ENCODE measurements at regions not wholly inside any gene's neighbourhood (a gene's known extent, or its start where the extent isn't known, plus 50 kb on each side); places are given as distances from the start of the nearest gene placed in this dataset.

DNA sequence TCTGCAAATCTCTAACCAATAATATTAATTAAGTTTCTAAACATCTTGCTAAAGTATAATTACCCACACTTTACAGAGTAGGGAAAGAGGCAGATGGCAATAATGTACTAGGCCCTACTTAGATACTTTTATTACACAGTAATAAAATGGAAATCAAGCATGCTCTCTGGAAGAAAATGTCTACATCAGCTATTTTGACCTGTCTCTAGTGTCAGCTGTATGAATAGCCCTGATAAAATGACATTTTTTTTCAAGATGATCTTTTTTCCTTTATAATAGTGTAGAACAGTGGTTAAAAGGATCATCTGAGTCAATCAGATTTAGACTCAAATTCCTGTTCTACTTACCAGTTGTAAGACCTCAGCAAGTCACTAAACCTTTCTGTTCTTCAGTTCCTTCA lies 397.3 kb downstream of the GRB14 start:
- H3K36me3 ChIP-seq (ENCODE audit: control insufficient read depth in 3 of 3, insufficient read depth in 2 of 3, low read depth in 1 of 3, low read length in 3 of 3), result no peaks in the 10 kb centered on the region
- no peaks in the 10 kb centered on the region for H3K27me3 ChIP-seq (ENCODE audit: control insufficient read depth in 3 of 3, insufficient read depth in 3 of 3, low read length in 3 of 3)
- H3K4me3 ChIP-seq (ENCODE audit: low read depth in 1 of 3, low read length in 3 of 3), result no peak overlapping the region
- DNase-seq, result no peak
- no peaks in the 10 kb centered on the region for H3K4me1 ChIP-seq (ENCODE audit: control insufficient read depth in 3 of 3, insufficient read depth in 2 of 3, low read depth in 1 of 3, low read length in 2 of 3)
- no peak overlapping the region for H3K27ac ChIP-seq (ENCODE audit: low read depth in 1 of 3, low read length in 2 of 3)
- H3K9me3 ChIP-seq (ENCODE audit: control insufficient read depth in 2 of 2, insufficient read depth in 1 of 2, low read depth in 1 of 2, low read length in 1 of 2), result no peaks in the 10 kb centered on the region
- FAIRE-seq, result no peak

- no peak for DNase-seq
- no peak for FAIRE-seq
- H3K4me1 ChIP-seq (ENCODE audit: control insufficient read depth in 3 of 3, insufficient read depth in 2 of 3, low read depth in 1 of 3, low read length in 2 of 3), result no peaks in the 10 kb centered on the region
- no peaks in the 10 kb centered on the region for H3K36me3 ChIP-seq (ENCODE audit: control insufficient read depth in 3 of 3, insufficient read depth in 2 of 3, low read depth in 1 of 3, low read length in 3 of 3)
- WGBS, 3 donors, result 73 to 76% (median 74%) methylated on average over 2 of the region's 2 CpGs
- no peak overlapping the region for H3K27ac ChIP-seq (ENCODE audit: low read depth in 1 of 3, low read length in 2 of 3)
- H3K4me3 ChIP-seq (ENCODE audit: low read depth in 1 of 3, low read length in 3 of 3), result no peak overlapping the region
- no peaks in the 10 kb centered on the region for H3K27me3 ChIP-seq (ENCODE audit: control insufficient read depth in 3 of 3, insufficient read depth in 3 of 3, low read length in 3 of 3)
- no peaks in the 10 kb centered on the region for H3K9me3 ChIP-seq (ENCODE audit: control insufficient read depth in 2 of 2, insufficient read depth in 1 of 2, low read depth in 1 of 2, low read length in 1 of 2)
Observed at GRCh38 chr2:164221473-164221872, 399.8 kb downstream of the GRB14 start.

GRCh38 chr2:164220265-164220664 lies 401.0 kb downstream of the GRB14 start:
- no peaks in the 10 kb centered on the region for H3K4me1 ChIP-seq (ENCODE audit: control insufficient read depth in 3 of 3, insufficient read depth in 2 of 3, low read depth in 1 of 3, low read length in 2 of 3)

DNA sequence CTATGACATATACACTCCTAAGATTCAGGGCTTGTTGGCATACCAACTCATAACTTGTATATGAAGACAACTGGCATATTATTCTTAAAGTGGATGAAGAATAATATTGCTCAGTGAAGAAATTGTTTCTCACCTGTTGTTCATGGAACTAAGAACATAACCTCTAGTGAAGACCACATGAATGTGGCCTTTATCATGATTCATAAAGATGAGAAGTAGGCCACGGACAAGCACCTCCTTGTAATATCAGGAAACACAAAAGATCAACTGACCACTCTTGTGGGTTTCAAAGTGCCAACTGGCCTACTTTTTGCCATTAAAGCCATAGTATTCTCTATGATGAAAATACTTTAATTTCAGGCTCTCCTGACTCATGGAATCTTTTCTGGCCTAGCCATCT lies 407.4 kb downstream of the GRB14 start:
- 74 to 80% (median 76%) methylated on average over 1 of the region's 1 CpG for WGBS, 3 donors
- H3K27me3 ChIP-seq (ENCODE audit: control insufficient read depth in 3 of 3, insufficient read depth in 3 of 3, low read length in 3 of 3), result no peaks in the 10 kb centered on the region
- no peak overlapping the region for H3K4me3 ChIP-seq (ENCODE audit: low read depth in 1 of 3, low read length in 3 of 3)
- no peaks in the 10 kb centered on the region for H3K4me1 ChIP-seq (ENCODE audit: control insufficient read depth in 3 of 3, insufficient read depth in 2 of 3, low read depth in 1 of 3, low read length in 2 of 3)
- DNase-seq, result no peak
- H3K27ac ChIP-seq (ENCODE audit: low read depth in 1 of 3, low read length in 2 of 3), result no peak overlapping the region
- no peak for FAIRE-seq
- H3K36me3 ChIP-seq (ENCODE audit: control insufficient read depth in 3 of 3, insufficient read depth in 2 of 3, low read depth in 1 of 3, low read length in 3 of 3), result no peaks in the 10 kb centered on the region
- no peaks in the 10 kb centered on the region for H3K9me3 ChIP-seq (ENCODE audit: control insufficient read depth in 2 of 2, insufficient read depth in 1 of 2, low read depth in 1 of 2, low read length in 1 of 2)

More at GRCh38 chr2:164220265-164220664, 401.0 kb downstream of the GRB14 start:
- Histone ChIP-seq H3K9me3 (ENCODE audit: control insufficient read depth in 2 of 2, insufficient read depth in 1 of 2, low read depth in 1 of 2, low read length in 1 of 2) (no peaks in the 10 kb centered on the region), H3K27me3 (ENCODE audit: control insufficient read depth in 3 of 3, insufficient read depth in 3 of 3, low read length in 3 of 3) (no peaks in the 10 kb centered on the region), H3K36me3 (ENCODE audit: control insufficient read depth in 3 of 3, insufficient read depth in 2 of 3, low read depth in 1 of 3, low read length in 3 of 3) (no peaks in the 10 kb centered on the region), H3K4me3 (ENCODE audit: low read depth in 1 of 3, low read length in 3 of 3) (no peak overlapping the region), H3K27ac (ENCODE audit: low read depth in 1 of 3, low read length in 2 of 3) (no peak overlapping the region)
- DNase-seq (no peak), FAIRE-seq (no peak)
- 69 to 77% (median 69%) methylated on average over 4 of the region's 4 CpGs for WGBS, 3 donors

- 15 to 43% (median 41%) methylated on average over 1 of the region's 1 CpG for WGBS, 3 donors
- FAIRE-seq (no peak), DNase-seq (no peak)
- H3K9me3 ChIP-seq (ENCODE audit: control insufficient read depth in 2 of 2, insufficient read depth in 1 of 2, low read depth in 1 of 2, low read length in 1 of 2), result no peaks in the 10 kb centered on the region
- H3K4me1 ChIP-seq (ENCODE audit: control insufficient read depth in 3 of 3, insufficient read depth in 2 of 3, low read depth in 1 of 3, low read length in 2 of 3), result no peaks in the 10 kb centered on the region
- H3K27me3 ChIP-seq (ENCODE audit: control insufficient read depth in 3 of 3, insufficient read depth in 3 of 3, low read length in 3 of 3), result no peaks in the 10 kb centered on the region
- no peak overlapping the region for H3K27ac ChIP-seq (ENCODE audit: low read depth in 1 of 3, low read length in 2 of 3)
- H3K4me3 ChIP-seq (ENCODE audit: low read depth in 1 of 3, low read length in 3 of 3), result no peak overlapping the region
- no peaks in the 10 kb centered on the region for H3K36me3 ChIP-seq (ENCODE audit: control insufficient read depth in 3 of 3, insufficient read depth in 2 of 3, low read depth in 1 of 3, low read length in 3 of 3)
Observed at GRCh38 chr2:164205347-164205746, 415.9 kb downstream of the GRB14 start.

DNA sequence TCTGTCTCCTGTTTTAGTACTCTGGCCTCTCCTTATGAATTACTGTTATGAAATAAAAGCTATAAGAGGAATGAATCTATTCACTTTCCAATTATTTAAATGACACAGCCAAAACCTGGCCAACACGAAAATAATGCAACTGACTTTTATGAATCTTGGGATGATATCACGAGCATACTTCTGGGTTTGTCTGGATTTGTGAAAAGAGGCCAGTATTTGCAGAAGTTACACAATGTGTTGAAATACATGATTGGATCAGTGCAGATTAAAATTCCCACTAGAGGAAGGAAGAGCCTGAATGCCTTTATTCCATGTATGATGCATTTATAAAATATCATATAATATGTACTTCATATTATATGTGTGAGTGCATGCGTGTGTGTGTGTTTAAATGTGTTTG lies 418.2 kb downstream of the GRB14 start:
- Histone ChIP-seq H3K36me3 (ENCODE audit: control insufficient read depth in 3 of 3, insufficient read depth in 2 of 3, low read depth in 1 of 3, low read length in 3 of 3) (no peaks in the 10 kb centered on the region), H3K4me1 (ENCODE audit: control insufficient read depth in 3 of 3, insufficient read depth in 2 of 3, low read depth in 1 of 3, low read length in 2 of 3) (no peaks in the 10 kb centered on the region), H3K9me3 (ENCODE audit: control insufficient read depth in 2 of 2, insufficient read depth in 1 of 2, low read depth in 1 of 2, low read length in 1 of 2) (no peaks in the 10 kb centered on the region), H3K4me3 (ENCODE audit: low read depth in 1 of 3, low read length in 3 of 3) (no peak overlapping the region), H3K27ac (ENCODE audit: low read depth in 1 of 3, low read length in 2 of 3) (no peak overlapping the region), H3K27me3 (ENCODE audit: control insufficient read depth in 3 of 3, insufficient read depth in 3 of 3, low read length in 3 of 3) (no peaks in the 10 kb centered on the region)
- 72 to 83% (median 73%) methylated on average over 3 of the region's 3 CpGs for WGBS, 3 donors
- FAIRE-seq (no peak), DNase-seq (no peak)

DNA sequence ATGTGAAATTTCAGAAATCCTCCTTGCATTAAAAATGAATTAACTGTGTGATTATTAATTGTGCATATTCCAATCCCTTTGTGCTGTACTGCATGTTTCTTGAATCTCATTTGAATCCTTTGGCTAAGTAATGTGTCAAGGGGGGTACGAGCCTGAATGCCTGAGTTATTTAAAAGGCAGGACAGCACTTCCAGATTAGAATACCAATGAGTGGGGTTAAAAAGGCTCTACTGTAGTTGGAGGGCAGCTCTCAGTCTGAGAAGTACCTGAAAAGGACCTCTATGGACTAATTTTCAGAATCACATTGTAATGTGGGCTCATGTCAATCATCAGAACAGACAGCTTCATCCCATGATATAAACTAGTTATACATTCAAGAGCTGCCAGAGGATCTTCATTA lies 423.0 kb downstream of the GRB14 start:
- no peaks in the 10 kb centered on the region for H3K36me3 ChIP-seq (ENCODE audit: control insufficient read depth in 3 of 3, insufficient read depth in 2 of 3, low read depth in 1 of 3, low read length in 3 of 3)
- no peaks in the 10 kb centered on the region for H3K27me3 ChIP-seq (ENCODE audit: control insufficient read depth in 3 of 3, insufficient read depth in 3 of 3, low read length in 3 of 3)
- DNase-seq, result no peak
- H3K9me3 ChIP-seq (ENCODE audit: control insufficient read depth in 2 of 2, insufficient read depth in 1 of 2, low read depth in 1 of 2, low read length in 1 of 2), result no peaks in the 10 kb centered on the region
- no peak overlapping the region for H3K4me3 ChIP-seq (ENCODE audit: low read depth in 1 of 3, low read length in 3 of 3)
- WGBS, 3 donors, result 42 to 68% (median 49%) methylated on average over 1 of the region's 1 CpG
- no peak for FAIRE-seq
- H3K4me1 ChIP-seq (ENCODE audit: control insufficient read depth in 3 of 3, insufficient read depth in 2 of 3, low read depth in 1 of 3, low read length in 2 of 3), result no peaks in the 10 kb centered on the region
- H3K27ac ChIP-seq (ENCODE audit: low read depth in 1 of 3, low read length in 2 of 3), result no peak overlapping the region

DNA sequence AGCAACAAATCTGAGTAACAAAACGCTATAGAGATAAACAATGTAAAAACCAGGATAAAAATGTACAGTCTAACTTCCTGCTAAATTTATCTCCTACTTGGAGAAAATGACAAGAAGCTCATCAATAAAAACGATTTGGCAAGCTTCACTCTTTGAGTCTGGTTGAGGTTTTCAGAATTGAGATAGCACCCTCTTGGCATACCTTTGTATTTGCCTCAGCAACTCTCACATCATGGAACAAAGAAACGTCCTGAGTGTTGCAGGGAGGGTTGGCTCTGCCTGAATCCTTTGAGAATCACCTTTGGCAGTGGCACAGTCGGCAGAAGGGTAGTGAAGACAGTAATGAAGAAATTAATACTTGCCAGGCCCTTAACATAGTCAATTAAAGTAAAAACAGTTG lies 430.6 kb downstream of the GRB14 start:
- 36 to 55% (median 36%) methylated on average over 4 of the region's 4 CpGs for WGBS, 3 donors
- Histone ChIP-seq H3K36me3 (ENCODE audit: control insufficient read depth in 3 of 3, insufficient read depth in 2 of 3, low read depth in 1 of 3, low read length in 3 of 3) (no peaks in the 10 kb centered on the region), H3K4me1 (ENCODE audit: control insufficient read depth in 3 of 3, insufficient read depth in 2 of 3, low read depth in 1 of 3, low read length in 2 of 3) (no peaks in the 10 kb centered on the region), H3K9me3 (ENCODE audit: control insufficient read depth in 2 of 2, insufficient read depth in 1 of 2, low read depth in 1 of 2, low read length in 1 of 2) (no peaks in the 10 kb centered on the region), H3K27ac (ENCODE audit: low read depth in 1 of 3, low read length in 2 of 3) (no peak overlapping the region), H3K27me3 (ENCODE audit: control insufficient read depth in 3 of 3, insufficient read depth in 3 of 3, low read length in 3 of 3) (no peaks in the 10 kb centered on the region), H3K4me3 (ENCODE audit: low read depth in 1 of 3, low read length in 3 of 3) (no peak overlapping the region)
- no peak for DNase-seq
- FAIRE-seq, result no peak

- no peak overlapping the region for H3K27ac ChIP-seq (ENCODE audit: low read depth in 1 of 3, low read length in 2 of 3)
Observed at GRCh38 chr2:164189851-164190250, 431.4 kb downstream of the GRB14 start.

More at GRCh38 chr2:164189851-164190250, 431.4 kb downstream of the GRB14 start:
- Histone ChIP-seq H3K9me3 (ENCODE audit: control insufficient read depth in 2 of 2, insufficient read depth in 1 of 2, low read depth in 1 of 2, low read length in 1 of 2) (no peaks in the 10 kb centered on the region), H3K4me3 (ENCODE audit: low read depth in 1 of 3, low read length in 3 of 3) (no peak overlapping the region), H3K4me1 (ENCODE audit: control insufficient read depth in 3 of 3, insufficient read depth in 2 of 3, low read depth in 1 of 3, low read length in 2 of 3) (no peaks in the 10 kb centered on the region), H3K27me3 (ENCODE audit: control insufficient read depth in 3 of 3, insufficient read depth in 3 of 3, low read length in 3 of 3) (no peaks in the 10 kb centered on the region), H3K36me3 (ENCODE audit: control insufficient read depth in 3 of 3, insufficient read depth in 2 of 3, low read depth in 1 of 3, low read length in 3 of 3) (no peaks in the 10 kb centered on the region)
- DNase-seq, result no peak
- FAIRE-seq, result no peak
- WGBS, 3 donors, result 70 to 87% (median 81%) methylated on average over 2 of the region's 2 CpGs
